NT2/D1 (cell line): ENCODE measurements at regions not wholly inside any gene's neighbourhood (a gene's known extent, or its start where the extent isn't known, plus 50 kb on each side); places are given as distances from the start of the nearest gene placed in this dataset.

Experiments used
- YY1 ChIP-seq: IDR thresholded peaks from 2 replicates; pipeline ENCODE4 v1.6.1; 2011; ENCODE audit not compliant: insufficient read length, insufficient read depth
- ZNF274 ChIP-seq: IDR thresholded peaks from 2 replicates; pipeline ENCODE4 v1.6.1; 2011; ENCODE audit warnings: mild to moderate bottlenecking, low read depth, low read length

GRCh38 chr2:67871686-67872412, 191.0 kb downstream of the C1D start:
- TF ChIP-seq YY1 (no peak), ZNF274 (no peak)
